NT2/D1 (cell line): ENCODE measurements at regions not wholly inside any gene's neighbourhood (a gene's known extent, or its start where the extent isn't known, plus 50 kb on each side); places are given as distances from the start of the nearest gene placed in this dataset.

Source experiments
- DNase-seq: peaks from one replicate; pipeline ENCODE4 v3.0.0-alpha.2; 2011; ENCODE audit warnings: low read depth, low spot score
- H3K27me3 ChIP-seq: 2 replicates; pipeline ENCODE4 v1.6.0; 2011; ENCODE audit warnings: mild to moderate bottlenecking; ENCODE audit not compliant: insufficient read length, insufficient read depth
- H3K36me3 ChIP-seq: 2 replicates; pipeline ENCODE4 v1.6.1; 2011; ENCODE audit warnings: mild to moderate bottlenecking, low read length, mixed read lengths; ENCODE audit not compliant: insufficient read depth, insufficient read length
- H3K4me1 ChIP-seq: 2 replicates; pipeline ENCODE4 v1.5.1; 2011; ENCODE audit not compliant: insufficient read depth, insufficient read length
- H3K4me3 ChIP-seq: 2 replicates; pipeline ENCODE4 v1.5.1; 2011; ENCODE audit warnings: low read depth; ENCODE audit not compliant: insufficient read length
- H3K9ac ChIP-seq: 2 replicates; pipeline ENCODE4 v1.6.0; 2011; ENCODE audit warnings: low read depth; ENCODE audit not compliant: insufficient read length
- H3K9me3 ChIP-seq: 2 replicates; pipeline ENCODE4 v1.5.1; 2011; ENCODE audit warnings: mild to moderate bottlenecking, low read length; ENCODE audit not compliant: insufficient read depth
- SUZ12 ChIP-seq: IDR thresholded peaks from 2 replicates; pipeline ENCODE4 v1.6.1; 2011; ENCODE audit not compliant: insufficient read length, insufficient read depth; ENCODE audit errors: extremely low read depth
- YY1 ChIP-seq: IDR thresholded peaks from 2 replicates; pipeline ENCODE4 v1.6.1; 2011; ENCODE audit not compliant: insufficient read length, insufficient read depth
- ZNF274 ChIP-seq: IDR thresholded peaks from 2 replicates; pipeline ENCODE4 v1.6.1; 2011; ENCODE audit warnings: mild to moderate bottlenecking, low read depth, low read length

DNA sequence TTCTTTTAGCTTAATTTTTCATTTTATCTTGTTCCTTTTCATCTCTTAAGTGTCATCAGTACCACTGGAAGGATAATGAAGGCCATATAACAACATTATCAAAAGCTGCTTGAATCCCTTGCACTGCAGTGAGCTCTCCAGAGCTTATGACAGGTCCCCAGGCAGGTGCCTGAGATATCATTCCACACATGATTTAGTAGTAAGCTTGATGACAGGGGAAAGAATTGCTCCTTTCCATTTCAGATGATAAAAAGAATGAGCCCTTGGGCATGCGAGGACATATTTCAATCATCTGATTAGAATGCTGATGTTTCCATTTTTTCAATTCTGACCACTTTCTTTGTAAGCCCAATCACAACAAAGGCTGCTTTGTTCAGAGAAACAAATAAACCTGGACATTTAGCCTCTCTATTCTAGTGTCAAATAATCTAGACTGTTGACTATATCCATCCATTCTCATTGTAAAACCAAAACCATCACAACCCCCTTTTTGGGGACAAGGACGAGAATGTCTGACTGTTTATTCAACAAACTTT, 567.8 kb downstream of the IGSF11 start:
- Histone ChIP-seq H3K36me3 (no peaks in the 10 kb centered on the region), H3K9me3 (no peaks in the 10 kb centered on the region; the same call in 1 of the 2 replicates), H3K4me1 (no peaks in the 10 kb centered on the region), H3K4me3 (no peak overlapping the region), H3K9ac (no peak overlapping the region), H3K27me3 (no peaks in the 10 kb centered on the region)
- no peak for TF ChIP-seq YY1
- TF ChIP-seq SUZ12 = no peak
- no peak for TF ChIP-seq ZNF274
- DNase-seq = no peak

DNA sequence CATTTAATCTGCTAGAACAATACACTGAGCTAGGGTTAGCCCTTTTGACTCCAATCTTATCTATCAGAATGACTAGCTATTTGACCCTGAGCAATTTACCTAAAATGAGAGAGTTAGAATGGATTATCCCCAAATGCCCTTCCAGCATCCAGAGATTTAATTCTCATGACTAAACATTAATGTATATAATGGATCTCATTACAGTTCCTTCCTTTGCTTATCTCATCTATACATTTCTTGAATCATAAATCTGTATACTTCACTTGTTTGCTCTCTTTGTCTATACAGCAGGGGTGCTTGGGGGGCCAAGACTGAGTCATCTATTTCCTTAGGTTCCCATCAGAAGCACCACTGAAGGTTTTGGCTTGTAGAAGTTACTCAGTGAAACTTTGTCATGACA, 565.8 kb downstream of the IGSF11 start:
- DNase-seq = peak; percentile 8
- Histone ChIP-seq H3K9ac (no peak overlapping the region), H3K36me3 (no peaks in the 10 kb centered on the region), H3K9me3 (no peaks in the 10 kb centered on the region; the same call in 1 of the 2 replicates), H3K27me3 (no peaks in the 10 kb centered on the region), H3K4me3 (no peak overlapping the region), H3K4me1 (no peaks in the 10 kb centered on the region)
- TF ChIP-seq YY1 = no peak

DNA sequence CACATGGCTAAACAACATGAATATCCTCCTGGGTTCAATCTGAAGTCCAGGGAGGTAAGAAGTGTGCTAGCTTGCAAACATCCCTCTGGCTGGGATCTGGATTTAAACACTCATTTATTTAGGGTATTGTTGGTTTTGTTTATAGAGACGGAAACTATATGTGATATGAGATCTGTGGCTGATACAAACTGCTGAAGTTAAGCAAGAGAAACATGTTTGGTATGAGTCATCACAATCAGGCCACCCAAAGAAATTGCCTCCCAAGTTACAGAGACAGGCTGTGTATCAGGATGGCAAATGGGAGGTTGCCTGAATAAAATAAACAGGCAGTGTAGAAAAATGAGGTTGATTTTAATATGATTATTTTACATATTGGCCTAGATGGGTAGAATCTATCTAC, 562.1 kb downstream of the IGSF11 start:
- Histone ChIP-seq H3K9me3 (no peaks in the 10 kb centered on the region; the same call in 1 of the 2 replicates), H3K9ac (no peak overlapping the region), H3K4me3 (no peak overlapping the region), H3K27me3 (no peaks in the 10 kb centered on the region), H3K4me1 (no peaks in the 10 kb centered on the region), H3K36me3 (no peaks in the 10 kb centered on the region)
- no peak for TF ChIP-seq ZNF274
- DNase-seq = no peak

DNA sequence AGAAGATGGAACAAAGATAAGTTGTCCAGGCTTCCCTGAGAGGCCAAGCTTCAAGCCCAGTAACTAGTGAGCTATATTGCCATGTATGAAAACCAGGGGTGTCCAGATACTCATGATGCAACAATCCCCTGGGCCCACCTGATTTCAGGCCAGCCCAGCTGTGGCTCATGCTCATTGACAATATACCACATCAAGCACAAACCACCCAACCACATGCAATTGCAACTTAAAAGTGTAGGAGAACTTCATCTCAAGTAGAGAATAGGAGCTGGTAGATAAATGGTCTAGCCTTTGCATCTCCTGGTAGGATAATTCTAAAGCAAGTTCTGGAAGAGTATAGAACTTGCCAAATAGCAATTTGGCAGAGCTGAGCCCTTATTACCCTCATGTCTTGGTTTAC, 561.3 kb downstream of the IGSF11 start:
- TF ChIP-seq YY1 (no peak), ZNF274 (no peak), SUZ12 (no peak)
- no peak for DNase-seq
- Histone ChIP-seq H3K27me3 (no peaks in the 10 kb centered on the region), H3K4me1 (no peaks in the 10 kb centered on the region), H3K36me3 (no peaks in the 10 kb centered on the region), H3K4me3 (no peak overlapping the region), H3K9ac (no peak overlapping the region), H3K9me3 (no peaks in the 10 kb centered on the region)

DNA sequence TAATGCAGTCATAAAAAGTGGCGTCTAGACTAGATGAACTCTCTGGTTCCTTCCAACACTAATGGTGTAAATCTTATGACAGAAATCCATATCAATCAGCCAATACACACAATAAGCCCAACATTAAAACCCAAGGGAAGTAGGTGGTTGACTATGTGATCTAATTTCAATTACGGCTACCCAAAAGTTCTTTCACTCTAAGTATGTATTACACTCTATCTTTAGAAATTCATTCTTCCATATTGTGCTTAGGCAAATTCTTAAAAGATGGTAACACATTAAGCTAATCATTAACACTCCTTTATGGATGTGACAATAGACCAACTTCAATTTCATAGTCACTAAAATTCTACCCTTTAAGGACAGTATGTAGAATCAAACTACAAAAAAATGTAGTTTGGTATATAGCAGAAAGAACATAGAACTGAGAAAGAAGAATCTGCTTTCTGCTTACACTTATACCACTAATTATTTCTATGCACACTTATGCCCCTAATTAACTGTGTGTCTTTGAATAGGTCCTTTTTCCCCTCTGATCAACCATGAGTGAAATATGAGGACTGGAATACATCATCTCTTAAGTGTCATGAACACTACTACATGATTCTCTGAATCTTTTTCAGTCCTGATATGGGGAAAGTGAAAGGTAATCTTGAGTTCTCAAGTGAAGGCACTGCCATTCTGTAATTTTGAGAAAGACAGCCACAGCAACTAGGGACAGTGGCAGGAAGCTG, 557.6 kb downstream of the IGSF11 start:
- H3K27me3 ChIP-seq = no peaks in the 10 kb centered on the region
- no peak for DNase-seq
- no peaks in the 10 kb centered on the region for H3K9me3 ChIP-seq
- H3K9ac ChIP-seq = no peak overlapping the region
- TF ChIP-seq YY1 (no peak), SUZ12 (no peak), ZNF274 (no peak)
- no peak overlapping the region for H3K4me3 ChIP-seq
- no peaks in the 10 kb centered on the region for H3K4me1 ChIP-seq
- H3K36me3 ChIP-seq = no peaks in the 10 kb centered on the region

DNA sequence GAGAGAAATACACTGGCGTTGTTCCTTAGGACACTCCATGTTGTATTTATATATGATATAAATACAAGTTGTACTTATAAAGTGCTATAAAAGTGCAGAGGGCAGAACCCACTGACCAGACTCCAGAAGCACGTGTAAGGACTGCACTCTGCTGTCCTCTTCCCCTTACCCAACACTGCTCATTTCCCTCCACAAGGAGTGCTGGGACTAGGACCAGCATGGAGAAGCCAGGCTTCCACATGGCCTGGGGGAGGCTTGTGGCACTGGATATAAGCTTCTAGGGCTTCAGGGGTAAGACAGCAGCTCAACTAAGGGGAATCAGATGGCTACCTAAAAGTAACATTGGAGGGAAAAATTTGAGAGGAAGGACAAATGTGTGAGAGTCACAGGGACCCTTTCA, 556.9 kb downstream of the IGSF11 start:
- H3K4me1 ChIP-seq = no peaks in the 10 kb centered on the region
- H3K27me3 ChIP-seq = no peaks in the 10 kb centered on the region
- no peaks in the 10 kb centered on the region for H3K36me3 ChIP-seq
- H3K9ac ChIP-seq = no peak overlapping the region
- TF ChIP-seq SUZ12 (no peak), YY1 (no peak), ZNF274 (no peak)
- no peak overlapping the region for H3K4me3 ChIP-seq
- H3K9me3 ChIP-seq = no peaks in the 10 kb centered on the region
- DNase-seq = no peak

DNA sequence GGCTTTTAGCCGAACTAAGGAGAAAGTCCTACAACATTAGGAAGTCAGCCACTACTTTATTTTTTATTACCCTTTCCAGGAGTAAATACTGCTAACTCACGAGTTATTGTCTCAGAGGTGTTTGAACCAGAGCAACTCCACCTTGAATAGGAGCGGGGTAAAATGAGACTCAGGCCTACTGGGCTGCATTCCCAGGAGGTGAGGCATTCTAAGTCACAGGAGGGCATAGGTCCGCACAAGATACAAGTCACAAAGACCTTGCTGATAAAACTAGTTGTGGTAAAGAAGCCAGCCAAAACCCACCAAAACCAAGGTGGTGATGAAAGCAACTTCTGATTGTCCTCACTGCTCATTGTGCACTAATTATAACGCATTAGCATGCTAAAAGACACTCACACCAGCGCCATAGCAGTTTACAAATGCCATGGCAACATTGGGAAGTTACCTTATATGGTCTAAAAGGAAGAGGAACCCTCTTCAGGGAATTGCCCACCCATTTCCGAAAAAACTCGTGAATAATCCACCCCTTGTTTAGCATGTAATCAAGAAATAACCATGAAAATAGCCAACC, 555.9 kb downstream of the IGSF11 start:
- no peaks in the 10 kb centered on the region for H3K9me3 ChIP-seq
- H3K4me3 ChIP-seq = no peak overlapping the region
- peak; percentile 68 for DNase-seq
- no peaks in the 10 kb centered on the region for H3K4me1 ChIP-seq
- no peak overlapping the region for H3K9ac ChIP-seq
- H3K36me3 ChIP-seq = no peaks in the 10 kb centered on the region
- no peaks in the 10 kb centered on the region for H3K27me3 ChIP-seq
- TF ChIP-seq ZNF274 (no peak), SUZ12 (no peak), YY1 (no peak)

DNA sequence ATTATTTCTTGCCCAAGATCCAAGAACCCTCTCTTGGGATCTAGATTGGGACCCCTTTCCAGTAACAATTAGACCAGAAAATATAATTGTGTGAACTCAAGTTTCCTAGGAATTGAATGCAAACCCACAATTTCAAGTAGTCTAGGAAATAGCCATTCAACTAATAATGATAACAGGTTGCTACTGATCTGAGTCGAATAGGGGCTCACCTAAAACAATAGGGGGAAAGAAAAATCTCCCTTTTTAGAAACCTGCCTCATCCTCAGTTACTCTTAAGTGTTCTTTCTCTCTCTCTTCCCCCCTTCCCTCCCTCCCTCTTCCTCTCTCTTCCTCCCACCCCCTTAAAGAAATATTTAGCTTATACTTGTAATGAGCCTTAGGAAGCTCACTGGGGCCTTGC, 555.3 kb downstream of the IGSF11 start:
- no peaks in the 10 kb centered on the region for H3K36me3 ChIP-seq
- no peak overlapping the region for H3K9ac ChIP-seq
- no peaks in the 10 kb centered on the region for H3K4me1 ChIP-seq
- no peak overlapping the region for H3K4me3 ChIP-seq
- no peak for TF ChIP-seq YY1
- TF ChIP-seq SUZ12 = no peak
- no peak for TF ChIP-seq ZNF274
- no peak for DNase-seq
- no peaks in the 10 kb centered on the region for H3K9me3 ChIP-seq
- H3K27me3 ChIP-seq = no peaks in the 10 kb centered on the region
